WTC11 (cell line): ENCODE measurements at regions not wholly inside any gene's neighbourhood (a gene's known extent, or its start where the extent isn't known, plus 50 kb on each side); places are given as distances from the start of the nearest gene placed in this dataset.

Experiments used
- SP1 ChIP-seq: sonication (generic); formaldehyde crosslinking; conservative IDR thresholded peaks from 2 replicates; pipeline ENCODE4 v1.8.1; 2022; ENCODE audit warnings: missing genetic modification reagents
- TCF7 ChIP-seq: sonication (generic); formaldehyde crosslinking; IDR thresholded peaks from 2 replicates; pipeline ENCODE4 v1.8.0; 2022; ENCODE audit warnings: mild to moderate bottlenecking, low read depth, missing genetic modification reagents, moderate library complexity
- TEAD1 ChIP-seq: sonication (generic); formaldehyde crosslinking; IDR thresholded peaks from 2 replicates; pipeline ENCODE4 v1.8.0; 2022; ENCODE audit warnings: mild to moderate bottlenecking, missing genetic modification reagents
- TEAD4 ChIP-seq: sonication (generic); formaldehyde crosslinking; IDR thresholded peaks from 2 replicates; pipeline ENCODE4 v1.8.0; 2022; ENCODE audit warnings: mild to moderate bottlenecking, missing genetic modification reagents
- ZNF232 ChIP-seq: sonication (generic); formaldehyde crosslinking; IDR thresholded peaks from 2 replicates; pipeline ENCODE4 v1.8.0; 2022; ENCODE audit warnings: mild to moderate bottlenecking, missing genetic modification reagents
- TF ChIP-seq, protein P1 (sequence below): fragments of 200-600 bp; IDR thresholded peaks from 2 replicates; pipeline ENCODE4 v1.8.0; 2022; ENCODE audit warnings: antibody characterized with exemption
- TF ChIP-seq, protein P2 (sequence below): sonication (generic); formaldehyde crosslinking; IDR thresholded peaks from 2 replicates; pipeline ENCODE4 v1.8.1; 2023; ENCODE audit warnings: mild to moderate bottlenecking, missing genetic modification reagents, borderline replicate concordance

DNA sequence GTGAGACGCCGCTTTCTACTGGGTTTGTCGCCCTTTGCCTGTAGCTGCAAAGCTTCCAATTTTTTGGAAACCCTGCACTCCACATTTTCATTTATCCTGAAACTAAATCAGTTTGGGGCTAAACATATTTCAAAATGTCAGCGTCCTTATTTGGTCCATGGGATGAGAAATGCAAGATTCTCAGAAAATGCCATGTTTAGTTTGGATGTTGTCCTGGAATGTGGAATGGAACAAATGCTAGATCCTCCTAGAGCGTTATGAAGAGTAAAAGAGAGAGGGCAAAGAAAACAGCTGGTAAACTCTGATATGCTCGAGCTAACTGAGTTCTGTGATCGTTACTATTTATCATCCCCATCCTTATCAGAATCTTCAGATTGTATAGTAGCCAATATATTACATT is 236.9 kb downstream of the KLF6 start:
- TF ChIP-seq, protein P1, sequence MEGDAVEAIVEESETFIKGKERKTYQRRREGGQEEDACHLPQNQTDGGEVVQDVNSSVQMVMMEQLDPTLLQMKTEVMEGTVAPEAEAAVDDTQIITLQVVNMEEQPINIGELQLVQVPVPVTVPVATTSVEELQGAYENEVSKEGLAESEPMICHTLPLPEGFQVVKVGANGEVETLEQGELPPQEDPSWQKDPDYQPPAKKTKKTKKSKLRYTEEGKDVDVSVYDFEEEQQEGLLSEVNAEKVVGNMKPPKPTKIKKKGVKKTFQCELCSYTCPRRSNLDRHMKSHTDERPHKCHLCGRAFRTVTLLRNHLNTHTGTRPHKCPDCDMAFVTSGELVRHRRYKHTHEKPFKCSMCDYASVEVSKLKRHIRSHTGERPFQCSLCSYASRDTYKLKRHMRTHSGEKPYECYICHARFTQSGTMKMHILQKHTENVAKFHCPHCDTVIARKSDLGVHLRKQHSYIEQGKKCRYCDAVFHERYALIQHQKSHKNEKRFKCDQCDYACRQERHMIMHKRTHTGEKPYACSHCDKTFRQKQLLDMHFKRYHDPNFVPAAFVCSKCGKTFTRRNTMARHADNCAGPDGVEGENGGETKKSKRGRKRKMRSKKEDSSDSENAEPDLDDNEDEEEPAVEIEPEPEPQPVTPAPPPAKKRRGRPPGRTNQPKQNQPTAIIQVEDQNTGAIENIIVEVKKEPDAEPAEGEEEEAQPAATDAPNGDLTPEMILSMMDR: no peak
- TF ChIP-seq, protein P2, sequence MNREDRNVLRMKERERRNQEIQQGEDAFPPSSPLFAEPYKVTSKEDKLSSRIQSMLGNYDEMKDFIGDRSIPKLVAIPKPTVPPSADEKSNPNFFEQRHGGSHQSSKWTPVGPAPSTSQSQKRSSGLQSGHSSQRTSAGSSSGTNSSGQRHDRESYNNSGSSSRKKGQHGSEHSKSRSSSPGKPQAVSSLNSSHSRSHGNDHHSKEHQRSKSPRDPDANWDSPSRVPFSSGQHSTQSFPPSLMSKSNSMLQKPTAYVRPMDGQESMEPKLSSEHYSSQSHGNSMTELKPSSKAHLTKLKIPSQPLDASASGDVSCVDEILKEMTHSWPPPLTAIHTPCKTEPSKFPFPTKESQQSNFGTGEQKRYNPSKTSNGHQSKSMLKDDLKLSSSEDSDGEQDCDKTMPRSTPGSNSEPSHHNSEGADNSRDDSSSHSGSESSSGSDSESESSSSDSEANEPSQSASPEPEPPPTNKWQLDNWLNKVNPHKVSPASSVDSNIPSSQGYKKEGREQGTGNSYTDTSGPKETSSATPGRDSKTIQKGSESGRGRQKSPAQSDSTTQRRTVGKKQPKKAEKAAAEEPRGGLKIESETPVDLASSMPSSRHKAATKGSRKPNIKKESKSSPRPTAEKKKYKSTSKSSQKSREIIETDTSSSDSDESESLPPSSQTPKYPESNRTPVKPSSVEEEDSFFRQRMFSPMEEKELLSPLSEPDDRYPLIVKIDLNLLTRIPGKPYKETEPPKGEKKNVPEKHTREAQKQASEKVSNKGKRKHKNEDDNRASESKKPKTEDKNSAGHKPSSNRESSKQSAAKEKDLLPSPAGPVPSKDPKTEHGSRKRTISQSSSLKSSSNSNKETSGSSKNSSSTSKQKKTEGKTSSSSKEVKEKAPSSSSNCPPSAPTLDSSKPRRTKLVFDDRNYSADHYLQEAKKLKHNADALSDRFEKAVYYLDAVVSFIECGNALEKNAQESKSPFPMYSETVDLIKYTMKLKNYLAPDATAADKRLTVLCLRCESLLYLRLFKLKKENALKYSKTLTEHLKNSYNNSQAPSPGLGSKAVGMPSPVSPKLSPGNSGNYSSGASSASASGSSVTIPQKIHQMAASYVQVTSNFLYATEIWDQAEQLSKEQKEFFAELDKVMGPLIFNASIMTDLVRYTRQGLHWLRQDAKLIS: no peak
- no peak for TF ChIP-seq SP1 (CRISPR knock-in tag)
- no peak for TF ChIP-seq TEAD4 (CRISPR knock-in tag)
- no peak for TF ChIP-seq TCF7
- no peak for TF ChIP-seq ZNF232 (CRISPR knock-in tag)
- no peak for TF ChIP-seq TEAD1
